OCI-LY1 (cell line): ENCODE measurements at regions not wholly inside any gene's neighbourhood (a gene's known extent, or its start where the extent isn't known, plus 50 kb on each side); places are given as distances from the start of the nearest gene placed in this dataset.

Experiments used
- H2AFZ ChIP-seq: fragments of 200-600 bp; sonication (generic), shearing (Covaris generic); 2 replicates; pipeline ENCODE4 v1.6.0; 2014; ENCODE audit warnings: antibody characterized with exemption, mild to moderate bottlenecking, low read length
- H3F3A ChIP-seq: fragments of 200-600 bp; sonication (generic), shearing (Covaris generic); 2 replicates; pipeline ENCODE4 v1.6.0; 2014; ENCODE audit warnings: mild to moderate bottlenecking, antibody characterized with exemption, low read length, moderate library complexity; ENCODE audit not compliant: insufficient read depth
- H3K27ac ChIP-seq: fragments of 200-600 bp; sonication (generic); 2 replicates; pipeline ENCODE4 v1.5.1; 2014; ENCODE audit warnings: low read length, mixed run types, mild to moderate bottlenecking, low read depth; ENCODE audit not compliant: poor library complexity, severe bottlenecking
- H3K27me3 ChIP-seq: fragments of 200-600 bp; sonication (generic); 2 replicates; pipeline ENCODE4 v1.6.0; 2014; ENCODE audit warnings: antibody characterized with exemption, mild to moderate bottlenecking, low read length, moderate library complexity; ENCODE audit not compliant: insufficient read depth
- H3K36me3 ChIP-seq: fragments of 200-600 bp; sonication (generic); 2 replicates; pipeline ENCODE4 v1.6.1; 2014; ENCODE audit warnings: mild to moderate bottlenecking, antibody characterized with exemption, low read length, moderate library complexity, mixed read lengths; ENCODE audit not compliant: insufficient read depth
- H3K4me1 ChIP-seq: fragments of 200-600 bp; sonication (generic); 2 replicates; pipeline ENCODE4 v1.5.1; 2014; ENCODE audit warnings: mild to moderate bottlenecking, low read length, moderate library complexity; ENCODE audit not compliant: insufficient read depth, severe bottlenecking
- H3K4me2 ChIP-seq: fragments of 200-600 bp; sonication (generic), shearing (Covaris generic); 2 replicates; pipeline ENCODE4 v1.6.1; 2014; ENCODE audit warnings: low read length
- H3K4me3 ChIP-seq: fragments of 200-600 bp; sonication (generic); 2 replicates; pipeline ENCODE4 v1.5.1; 2014; ENCODE audit warnings: low read length, low read depth, mild to moderate bottlenecking, mixed read lengths; ENCODE audit not compliant: poor library complexity, severe bottlenecking
- H3K79me2 ChIP-seq: fragments of 200-600 bp; shearing (Covaris generic); 2 replicates; pipeline ENCODE4 v1.6.1; 2016; ENCODE audit warnings: mixed run types, low read length, mixed read lengths; ENCODE audit not compliant: insufficient read depth
- H3K9ac ChIP-seq: fragments of 200-600 bp; sonication (generic), shearing (Covaris generic); 2 replicates; pipeline ENCODE4 v1.6.1; 2014; ENCODE audit warnings: mild to moderate bottlenecking, low read length, mixed read lengths
- H3K9me2 ChIP-seq: fragments of 200-600 bp; sonication (generic), shearing (Covaris generic); 2 replicates; pipeline ENCODE4 v1.6.1; 2014; ENCODE audit warnings: low read depth, mild to moderate bottlenecking, low read length, mixed read lengths
- H3K9me3 ChIP-seq: fragments of 200-600 bp; shearing (Covaris generic); 2 replicates; pipeline ENCODE4 v1.6.1; 2014; ENCODE audit warnings: low read length, mixed read lengths
- H4K20me1 ChIP-seq: fragments of 200-600 bp; sonication (generic), shearing (Covaris generic); 2 replicates; pipeline ENCODE4 v1.6.0; 2016; ENCODE audit warnings: mild to moderate bottlenecking, low read length; ENCODE audit not compliant: insufficient read depth
- CTCF ChIP-seq: fragments of 200-600 bp; sonication (generic), shearing (Covaris generic); IDR thresholded peaks from 2 replicates; pipeline ENCODE4 v1.5.1; 2017; ENCODE audit warnings: mild to moderate bottlenecking, antibody characterized with exemption, low read length, moderate library complexity, mixed read lengths
- EZH2 ChIP-seq: fragments of 200-600 bp; sonication (generic), shearing (Covaris generic); IDR thresholded peaks from 2 replicates; pipeline ENCODE4 v1.8.0; 2017; ENCODE audit warnings: borderline replicate concordance, mixed run types, mild to moderate bottlenecking, antibody characterized with exemption, low read length, moderate library complexity, mixed read lengths

- Histone ChIP-seq H3K27me3 (no peaks in the 10 kb centered on the region), H3F3A (no peaks in the 10 kb centered on the region), H3K36me3 (no peaks in the 10 kb centered on the region), H3K4me2 (no peak overlapping the region), H3K79me2 (no peaks in the 10 kb centered on the region), H3K9ac (no peak overlapping the region), H4K20me1 (no peaks in the 10 kb centered on the region), H2AFZ (no peak overlapping the region), H3K4me1 (no peaks in the 10 kb centered on the region), H3K27ac (no peak overlapping the region), H3K9me3 (no peaks in the 10 kb centered on the region), H3K4me3 (no peak overlapping the region), H3K9me2 (no peaks in the 10 kb centered on the region)
- TF ChIP-seq EZH2: no peak
- TF ChIP-seq CTCF: no peak
Observed at GRCh38 chr4:89173336-89174090, 62.2 kb downstream of the TIGD2 start.

- H3K27ac ChIP-seq: no peak overlapping the region
- H4K20me1 ChIP-seq: no peaks in the 10 kb centered on the region
- H3K27me3 ChIP-seq: no peaks in the 10 kb centered on the region
- TF ChIP-seq CTCF (no peak), EZH2 (no peak)
- H2AFZ ChIP-seq: no peak overlapping the region
- no peaks in the 10 kb centered on the region for H3K4me1 ChIP-seq
- no peak overlapping the region for H3K4me2 ChIP-seq
- no peaks in the 10 kb centered on the region for H3K36me3 ChIP-seq
- no peak overlapping the region for H3K9ac ChIP-seq
- no peaks in the 10 kb centered on the region for H3K9me3 ChIP-seq
- no peaks in the 10 kb centered on the region for H3K9me2 ChIP-seq
- H3K4me3 ChIP-seq: no peak overlapping the region
- no peaks in the 10 kb centered on the region for H3K79me2 ChIP-seq
- H3F3A ChIP-seq: no peaks in the 10 kb centered on the region
Observed at GRCh38 chr4:89174784-89175183, 63.5 kb downstream of the TIGD2 start.

- Histone ChIP-seq H3K9ac (no peak overlapping the region), H2AFZ (no peak overlapping the region), H3K9me2 (no peaks in the 10 kb centered on the region), H3K79me2 (no peaks in the 10 kb centered on the region), H3F3A (no peaks in the 10 kb centered on the region), H3K4me3 (no peak overlapping the region), H3K4me2 (no peak overlapping the region), H4K20me1 (no peaks in the 10 kb centered on the region), H3K27me3 (no peaks in the 10 kb centered on the region), H3K36me3 (no peaks in the 10 kb centered on the region), H3K9me3 (no peaks in the 10 kb centered on the region), H3K4me1 (no peaks in the 10 kb centered on the region), H3K27ac (no peak overlapping the region)
- TF ChIP-seq EZH2: no peak
- no peak for TF ChIP-seq CTCF
Observed at GRCh38 chr4:89175611-89176010, 64.3 kb downstream of the TIGD2 start.
